NCI-H345 treated with DMSO at 0.1 percent for 48 hours (cell line): ENCODE measurements at regions not wholly inside any gene's neighbourhood (a gene's known extent, or its start where the extent isn't known, plus 50 kb on each side); places are given as distances from the start of the nearest gene placed in this dataset.
A peak's percentile ranks its signal among the peaks of the same experiment; 100 is the strongest.
"Not testable (repeated sequence)": the region's sequence is repeated elsewhere in the genome, so short reads cannot be mapped to it uniquely, and the experiment has no call there.

Experiments used
- DNase-seq: peaks from one replicate; lab custom pipeline; 2025; ENCODE audit not compliant: unreplicated experiment; lab: John Stamatoyannopoulos, UW

- DNase-seq: not testable (repeated sequence)
Observed at GRCh38 chr1:147103416-147104155, 68.7 kb downstream of the PRKAB2 start.

- no peak for DNase-seq
Observed at GRCh38 chr1:147099192-147099591, 73.1 kb downstream of the PRKAB2 start.

- DNase-seq: not testable (repeated sequence)
Observed at GRCh38 chr1:147098338-147098973, 73.8 kb downstream of the PRKAB2 start.

GRCh38 chr1:147095691-147096090 is 76.6 kb downstream of the PRKAB2 start:
- DNase-seq: no peak

GRCh38 chr1:147091801-147092200 is 80.5 kb downstream of the PRKAB2 start:
- no peak for DNase-seq

DNA sequence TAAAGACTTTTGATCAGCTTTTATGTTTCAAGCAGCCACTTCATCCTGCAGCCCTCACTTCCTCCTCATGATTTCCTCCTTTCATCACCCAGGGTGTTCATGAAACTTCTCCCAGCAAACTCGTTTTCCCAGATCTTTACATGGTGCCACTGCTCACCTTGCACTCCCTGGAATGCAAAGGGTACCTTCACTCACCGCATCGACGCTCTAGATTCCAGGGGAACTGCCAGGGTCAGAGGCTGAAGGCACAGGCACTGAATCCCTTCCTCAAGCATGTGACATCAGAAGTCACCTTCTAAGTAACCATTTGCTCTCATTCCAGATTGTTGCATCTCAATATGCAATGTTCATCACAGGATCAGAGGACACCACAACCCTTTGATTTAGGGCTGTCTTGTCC is 82.8 kb downstream of the PRKAB2 start:
- no peak for DNase-seq

- no peak for DNase-seq
Observed at GRCh38 chr1:147086129-147086528, 86.1 kb downstream of the PRKAB2 start.

- DNase-seq: peak; percentile 81
Observed at GRCh38 chr1:147084273-147085096, 87.8 kb downstream of the PRKAB2 start.

GRCh38 chr1:147083919-147084272 is 88.4 kb downstream of the PRKAB2 start:
- DNase-seq: no peak

- DNase-seq: no peak
Observed at GRCh38 chr1:147080671-147081394, 91.4 kb downstream of the PRKAB2 start.

DNA sequence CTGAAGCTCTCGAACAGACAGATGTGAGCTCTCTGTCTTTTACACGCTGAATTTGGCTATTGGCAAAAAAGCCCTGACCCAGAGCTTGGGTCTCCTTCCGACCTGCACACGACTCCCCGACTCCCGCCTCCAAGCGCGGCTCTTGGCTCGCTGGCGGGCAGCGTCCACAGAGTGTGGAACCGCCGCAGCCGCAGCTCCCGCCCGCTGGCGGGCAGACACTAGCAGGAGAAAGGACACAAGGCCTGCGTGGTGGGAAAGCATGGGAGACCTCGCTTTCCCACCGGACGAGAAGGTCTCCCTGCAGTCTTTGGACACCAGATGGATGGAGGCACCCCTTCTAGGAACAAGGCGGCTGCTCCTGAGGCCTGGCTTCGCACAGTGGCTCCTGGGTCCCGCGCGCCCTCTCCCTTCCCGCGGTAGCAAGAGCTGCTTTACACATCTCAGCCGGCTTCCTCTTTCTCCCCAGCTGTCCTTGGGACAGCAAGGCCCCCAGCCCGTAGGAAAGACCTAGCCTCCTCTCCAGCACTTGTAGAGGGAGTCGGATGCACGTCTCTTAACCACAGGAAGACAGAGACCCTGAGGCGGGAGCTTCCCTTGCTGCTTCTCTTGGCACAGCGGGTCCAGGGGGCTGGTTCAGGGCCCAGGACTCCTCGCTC is 92.1 kb downstream of the PRKAB2 start:
- no peak for DNase-seq

GRCh38 chr1:147079400-147080005 is 92.8 kb downstream of the PRKAB2 start:
- DNase-seq: no peak

GRCh38 chr1:147078606-147079399 is 93.5 kb downstream of the PRKAB2 start:
- DNase-seq: no peak

- DNase-seq: no peak
Observed at GRCh38 chr1:147077936-147078605, 94.2 kb downstream of the PRKAB2 start.

DNA sequence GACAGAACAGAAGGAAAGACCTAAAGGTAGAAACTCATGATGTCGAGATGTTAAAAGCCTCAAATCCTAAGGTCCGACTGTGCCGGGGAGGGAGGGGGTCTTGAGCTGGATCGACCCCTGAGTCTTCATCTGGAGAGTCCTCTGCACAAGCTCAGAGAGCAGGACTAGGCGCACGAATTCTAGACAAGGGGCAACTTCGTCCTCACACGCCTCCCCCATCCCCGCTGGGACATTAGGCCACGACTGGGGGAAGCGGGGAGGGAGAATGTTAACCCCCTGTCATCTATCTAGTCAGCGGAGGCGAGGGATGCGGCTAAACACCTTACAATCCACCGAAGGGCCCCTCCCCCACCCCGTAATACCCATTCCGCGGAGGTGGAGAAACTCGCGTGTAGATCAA is 94.7 kb downstream of the PRKAB2 start:
- no peak for DNase-seq

DNA sequence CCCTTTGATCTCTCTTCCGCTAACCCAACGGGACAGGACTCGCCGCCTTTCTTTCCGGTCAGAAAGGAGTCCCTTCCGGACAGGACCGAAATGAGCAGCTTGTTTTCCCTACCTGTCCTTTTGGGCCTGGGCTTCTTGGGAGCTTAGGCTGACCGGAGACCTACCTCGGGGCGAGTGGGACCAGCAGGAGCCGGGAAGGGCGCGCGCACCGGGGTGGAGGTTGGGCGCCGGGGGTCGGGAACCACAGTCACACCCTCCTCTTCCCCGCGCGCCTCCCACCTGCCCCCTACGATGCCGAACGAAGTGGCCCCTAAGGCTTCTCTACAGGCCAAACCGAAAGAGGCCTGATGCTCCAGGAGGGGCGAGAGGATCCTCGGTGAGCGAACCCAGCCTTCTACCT is 95.2 kb downstream of the PRKAB2 start:
- no peak for DNase-seq

DNA sequence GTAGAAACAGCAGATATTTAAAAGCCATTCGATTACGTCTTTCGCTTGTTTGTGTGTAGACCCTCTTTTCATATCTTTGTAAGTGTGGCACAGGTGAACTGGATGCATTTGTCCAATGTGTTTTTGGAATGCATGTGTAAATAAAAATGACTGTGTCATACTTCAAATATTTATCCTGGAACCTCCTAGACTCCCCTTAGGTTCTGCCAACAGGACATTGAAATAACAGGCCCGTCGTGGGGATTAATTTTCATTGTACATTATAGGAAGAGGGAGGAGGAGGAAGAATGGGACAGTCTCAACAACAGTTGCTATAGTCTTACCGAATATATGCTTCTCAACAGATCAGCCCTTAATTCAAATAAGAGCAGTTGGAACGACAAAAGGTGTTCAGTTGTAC is 95.8 kb downstream of the PRKAB2 start:
- no peak for DNase-seq

GRCh38 chr1:147072482-147073432 is 99.5 kb downstream of the PRKAB2 start:
- no peak for DNase-seq
